NOMO-1 treated with DMSO at 0.1 percent for 48 hours (cell line): ENCODE measurements at regions not wholly inside any gene's neighbourhood (a gene's known extent, or its start where the extent isn't known, plus 50 kb on each side); places are given as distances from the start of the nearest gene placed in this dataset.

Experiments
- DNase-seq: peaks from one replicate; lab custom pipeline; 2025; ENCODE audit not compliant: unreplicated experiment; lab: John Stamatoyannopoulos, UW

DNA sequence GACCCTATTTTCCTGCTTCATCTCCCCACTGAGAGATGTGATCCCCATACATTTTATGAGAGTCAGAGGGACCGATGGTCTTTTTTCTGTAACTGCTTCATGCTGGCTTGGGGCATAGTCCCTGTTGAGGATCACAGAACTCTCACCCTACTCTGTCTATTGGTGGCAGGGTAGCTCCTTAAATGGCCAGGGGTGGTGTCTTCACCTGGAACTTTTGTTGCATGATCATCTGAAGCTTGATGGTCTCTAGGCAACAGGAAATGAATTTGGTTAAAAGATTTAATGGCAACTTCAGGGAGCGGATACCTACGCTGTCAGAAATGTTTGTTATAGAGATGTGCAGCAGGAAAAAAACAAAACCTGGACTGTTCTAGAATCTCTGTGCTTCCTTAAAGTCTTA, 87.0 kb upstream of the GLIS3 start:
- no peak for DNase-seq

DNA sequence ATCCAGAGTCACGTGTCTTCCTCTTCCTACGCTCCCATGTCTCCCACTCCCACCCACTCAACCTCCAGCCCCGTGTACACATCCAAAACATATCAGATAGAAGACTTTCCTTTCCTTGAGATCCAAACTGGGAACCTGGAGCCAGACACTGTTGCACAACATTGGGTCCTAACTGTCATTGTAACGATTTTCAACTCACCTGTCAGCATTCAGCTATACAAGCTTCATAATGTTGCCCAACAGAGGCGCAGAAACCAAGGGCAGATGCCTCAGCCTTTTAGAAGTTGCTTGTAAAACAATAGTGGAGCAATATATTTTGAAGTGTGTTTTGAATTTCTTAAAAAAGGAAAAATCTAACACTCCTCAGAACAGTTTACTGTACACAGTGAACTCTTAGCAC, 84.9 kb upstream of the GLIS3 start:
- DNase-seq: no peak

DNA sequence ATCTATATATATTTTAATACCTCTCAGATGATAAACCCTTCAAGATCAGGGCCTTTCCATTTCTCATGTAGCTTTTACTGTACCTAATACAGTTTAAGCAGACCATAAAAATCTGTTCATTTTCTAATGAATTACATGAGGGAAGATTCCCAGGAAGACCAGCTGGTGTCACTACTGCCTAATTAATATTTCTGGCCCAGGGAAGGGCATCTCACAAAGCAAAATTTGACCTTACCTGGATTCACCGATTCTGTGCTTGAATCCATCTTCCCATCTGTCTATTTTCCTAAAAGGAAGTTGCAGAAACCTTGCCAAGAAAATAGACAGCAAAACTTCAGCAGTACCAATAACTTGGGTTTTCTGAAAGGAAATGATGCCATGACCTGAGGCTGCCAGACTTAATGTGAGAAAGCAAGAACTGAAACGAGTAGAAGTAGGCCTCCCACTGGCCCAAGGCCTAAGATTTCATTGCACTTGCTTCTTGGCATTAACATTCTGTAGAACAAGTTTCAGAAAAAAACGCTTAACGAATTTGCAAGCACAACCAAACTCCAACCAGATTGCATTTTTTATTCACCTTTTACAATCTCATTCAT, 83.0 kb upstream of the GLIS3 start:
- DNase-seq: no peak

DNA sequence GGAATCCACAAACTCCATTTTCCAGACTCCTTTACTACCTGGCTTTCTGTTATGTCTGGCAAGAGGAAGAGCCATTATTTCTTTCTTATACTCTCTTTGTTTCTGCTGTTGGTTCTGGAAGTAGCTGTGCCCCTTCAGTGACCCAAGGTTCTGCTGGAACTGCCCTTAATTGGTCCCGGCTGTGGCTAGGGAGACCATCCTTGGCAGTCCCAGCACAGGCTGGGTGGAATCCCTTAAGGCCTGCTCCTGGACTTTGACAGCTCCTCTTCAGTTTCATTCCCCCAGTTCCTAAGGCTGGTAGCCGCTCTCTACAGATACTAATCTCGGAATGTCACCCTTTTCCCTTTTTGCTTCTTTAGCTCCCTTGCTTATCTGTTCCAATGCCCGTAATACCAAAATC, 81.9 kb upstream of the GLIS3 start:
- DNase-seq: no peak

DNA sequence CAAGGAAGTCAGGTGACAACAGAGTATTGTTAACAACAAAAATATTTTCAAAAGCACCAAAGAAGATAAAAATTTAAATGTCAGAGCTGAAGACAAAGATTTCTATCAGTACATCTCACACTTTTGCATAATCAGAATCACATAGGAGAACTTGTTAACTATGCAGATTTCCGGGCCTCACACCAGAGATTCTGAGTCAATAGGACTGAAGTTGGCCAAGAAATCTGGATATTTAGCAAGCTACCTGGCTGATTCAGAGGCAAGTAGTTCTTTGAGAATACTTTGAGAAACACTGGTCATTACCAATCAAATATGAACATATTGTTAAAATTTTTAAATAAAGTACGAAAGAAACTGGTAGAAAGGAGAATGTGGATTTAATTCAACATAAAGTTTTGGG, 80.5 kb upstream of the GLIS3 start:
- DNase-seq: no peak

DNA sequence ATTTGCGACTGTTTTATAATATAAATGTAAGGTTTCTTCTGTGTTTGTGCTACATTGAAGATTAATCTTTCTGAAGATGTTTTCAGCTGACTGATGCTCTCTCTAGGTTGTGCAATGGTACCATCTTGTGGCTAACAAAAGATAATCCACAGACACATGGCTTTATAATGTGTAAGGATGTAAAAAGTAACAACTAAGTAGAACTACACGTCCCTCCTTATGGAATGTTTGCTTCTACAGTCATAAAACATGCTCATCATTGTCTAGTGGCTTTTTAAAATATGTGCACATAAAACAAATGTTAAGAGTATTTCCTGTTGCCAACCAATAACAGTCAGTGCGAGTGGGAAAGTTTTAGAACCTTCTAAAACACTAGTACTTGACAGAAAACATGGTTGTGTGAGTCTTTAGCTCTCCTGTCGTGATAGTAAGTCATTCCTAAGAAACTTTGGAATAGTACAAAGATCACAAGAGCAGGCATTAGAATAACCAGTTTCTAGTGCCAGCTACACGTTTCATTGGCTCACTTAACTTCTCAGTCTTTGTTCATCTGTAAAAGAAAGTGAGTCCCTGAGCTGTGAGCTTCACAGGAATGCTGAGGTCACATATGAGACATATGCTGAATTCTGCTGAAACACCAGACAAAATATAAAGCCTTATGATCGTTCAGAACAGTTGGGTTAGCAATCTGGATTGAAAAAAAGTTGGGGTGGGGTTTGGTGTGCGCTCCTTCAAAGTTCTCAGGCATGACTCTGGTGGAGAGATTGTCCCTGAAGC, 75.7 kb upstream of the GLIS3 start:
- DNase-seq: no peak

DNA sequence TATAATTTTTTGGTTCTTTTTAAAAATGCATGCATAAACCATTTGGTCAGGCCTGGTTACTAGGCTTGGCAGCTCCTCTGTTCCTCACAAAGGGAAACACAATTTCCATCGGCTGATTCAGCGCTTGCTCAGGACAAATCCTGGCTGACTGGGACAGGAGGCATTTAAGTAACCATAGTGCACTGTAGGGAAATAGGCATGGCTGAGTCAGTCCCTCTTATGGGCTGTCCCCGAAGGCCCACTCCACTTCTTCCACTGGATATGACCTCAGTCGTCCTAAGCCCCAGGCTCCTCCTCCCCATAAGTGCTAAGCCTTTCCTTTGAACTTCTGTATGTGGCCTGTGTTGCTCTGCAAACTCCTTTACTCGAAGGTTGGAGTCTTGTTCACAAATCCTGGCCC, 71.2 kb upstream of the GLIS3 start:
- DNase-seq: no peak

DNA sequence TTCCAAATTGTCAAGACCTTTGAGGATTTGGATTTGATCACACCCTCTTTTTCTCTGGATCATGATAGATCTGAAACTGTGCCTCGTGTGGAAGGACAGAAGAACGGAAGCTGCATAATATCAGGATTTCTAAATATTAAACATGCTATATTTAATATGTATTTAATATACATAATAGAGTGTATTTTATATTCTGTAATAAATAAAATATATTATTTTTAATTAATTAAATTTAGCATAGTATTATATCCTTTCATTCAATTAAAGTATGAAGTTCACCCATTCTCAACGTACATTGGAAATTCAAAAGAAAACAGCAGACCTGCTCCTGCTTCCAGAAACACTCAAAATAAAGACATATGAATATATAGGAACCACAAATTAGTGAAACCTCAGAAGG, 70.6 kb upstream of the GLIS3 start:
- no peak for DNase-seq

DNA sequence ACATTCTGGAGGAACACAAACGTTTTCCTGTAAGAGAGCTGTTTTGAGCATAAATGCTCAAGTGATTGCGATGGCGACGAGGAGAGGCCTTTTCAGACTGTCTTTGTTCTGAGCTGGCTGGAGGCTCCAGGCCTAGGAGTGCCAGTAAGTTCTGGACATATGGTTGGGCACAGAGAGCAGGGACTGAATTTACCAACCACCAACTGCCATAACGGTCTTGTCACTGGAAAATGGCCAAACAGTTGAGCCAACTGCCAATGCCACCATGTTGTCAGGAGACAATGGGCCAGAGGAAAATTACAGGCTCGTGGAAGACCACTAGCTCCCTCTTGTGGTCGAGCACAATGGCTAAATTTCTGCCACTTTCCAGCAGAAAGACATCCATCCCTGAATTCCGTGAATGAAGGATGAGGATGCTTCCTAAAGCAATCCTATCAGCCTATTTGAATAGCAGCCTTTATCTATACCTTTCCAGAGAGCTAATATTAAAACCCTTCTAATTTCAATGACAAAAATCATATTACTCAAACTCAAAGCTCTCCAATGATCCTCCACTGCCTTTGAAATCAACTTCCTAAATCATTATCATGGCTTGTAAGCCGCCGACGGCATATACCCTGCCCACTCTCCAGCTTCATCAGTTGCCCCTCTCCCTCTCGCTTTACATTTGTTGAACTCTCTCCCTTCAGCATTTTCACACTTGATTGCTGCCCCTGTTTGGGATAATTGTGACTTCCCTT, 66.9 kb upstream of the GLIS3 start:
- DNase-seq: no peak

DNA sequence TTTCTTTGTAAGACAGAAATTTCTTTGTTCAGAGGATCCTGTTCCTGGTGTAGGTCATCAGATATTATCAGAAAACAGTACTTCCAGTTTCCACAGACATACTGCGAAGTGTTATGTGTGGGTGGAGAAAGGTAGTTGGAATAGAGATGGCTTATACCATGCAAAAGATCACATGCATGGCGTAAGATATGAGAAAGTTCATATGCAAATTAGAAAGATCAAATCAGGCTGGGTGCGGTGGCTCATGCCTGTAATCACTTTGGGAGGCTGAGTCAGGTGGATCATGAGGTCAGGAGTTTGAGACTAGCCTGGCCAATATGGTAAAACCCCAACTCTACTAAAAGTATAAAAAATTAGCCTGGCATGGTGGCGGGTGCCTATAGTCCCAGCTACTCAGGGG, 65.2 kb upstream of the GLIS3 start:
- DNase-seq: no peak

DNA sequence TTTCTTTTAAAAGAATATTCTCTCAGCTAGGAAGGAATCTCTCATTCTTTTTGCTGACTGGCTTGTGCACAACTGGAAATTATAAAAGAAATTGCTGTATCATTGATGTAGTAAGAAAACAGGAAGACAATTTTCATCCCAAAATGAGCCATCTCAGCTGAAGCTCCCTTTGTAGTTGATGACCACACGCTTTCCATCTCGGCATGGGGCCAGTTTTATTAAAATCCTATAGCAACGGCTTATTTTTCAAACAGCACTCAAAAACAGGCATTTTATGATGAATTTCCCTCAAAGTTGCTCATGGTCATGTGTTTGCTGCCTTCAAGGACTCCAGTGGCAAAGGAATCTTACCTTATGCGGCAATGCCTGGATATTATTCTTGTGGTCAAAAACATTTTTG, 62.4 kb upstream of the GLIS3 start:
- no peak for DNase-seq

DNA sequence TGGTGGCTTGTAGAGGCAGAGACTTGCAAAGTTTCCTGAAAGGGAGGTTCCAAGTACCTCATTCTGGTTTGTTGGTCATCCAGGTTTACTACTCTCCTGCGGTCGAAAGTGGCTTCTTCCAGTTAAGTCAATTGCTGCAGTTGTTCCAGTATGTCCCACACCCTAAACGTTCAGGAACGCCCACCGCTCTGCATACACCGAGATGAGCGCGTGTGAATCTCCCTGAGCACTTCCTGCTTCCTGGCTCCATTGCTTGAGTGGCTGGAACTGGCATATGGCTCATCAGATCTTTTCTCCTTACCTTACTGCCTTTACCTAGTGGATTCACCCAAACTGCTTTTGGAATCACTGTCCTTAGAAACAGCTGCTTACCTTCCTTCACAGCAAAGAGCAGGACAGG, 59.1 kb upstream of the GLIS3 start:
- no peak for DNase-seq

DNA sequence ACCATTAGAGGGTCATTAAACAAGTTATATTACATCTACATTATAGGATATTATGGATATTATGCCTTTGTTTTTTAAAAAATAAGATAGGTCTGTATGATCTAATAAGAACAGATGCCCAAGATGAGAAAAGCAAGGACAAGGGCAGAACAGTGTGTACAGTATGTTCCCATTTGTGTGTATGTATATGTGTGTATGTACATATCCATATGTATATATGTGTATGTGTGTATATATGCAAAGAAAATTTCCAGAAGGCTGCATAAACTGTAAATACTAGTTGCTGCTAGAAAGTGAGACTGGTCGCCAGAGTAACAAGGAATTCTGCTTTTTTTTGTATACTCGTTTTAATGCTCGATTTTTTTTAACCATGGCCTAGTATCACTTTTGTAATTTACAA, 58.1 kb upstream of the GLIS3 start:
- no peak for DNase-seq

DNA sequence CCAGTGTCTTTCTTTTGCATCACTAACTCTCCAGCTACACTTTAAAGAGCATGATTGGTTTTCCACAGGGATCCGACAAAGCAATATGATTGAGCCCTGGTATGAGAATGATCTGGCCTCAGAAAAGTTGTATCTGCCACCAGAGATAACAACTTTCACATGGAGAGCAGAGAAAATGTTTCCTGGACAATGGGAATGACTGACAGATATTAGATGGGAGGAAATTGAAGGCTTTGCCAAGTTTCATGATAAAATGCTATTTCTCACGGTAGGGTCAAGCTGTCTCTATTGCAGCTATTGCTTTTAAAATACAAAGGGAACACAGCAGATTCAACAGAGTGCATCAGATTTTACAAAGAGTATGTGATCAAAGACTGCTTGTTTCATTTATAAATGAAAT, 56.4 kb upstream of the GLIS3 start:
- DNase-seq: no peak

DNA sequence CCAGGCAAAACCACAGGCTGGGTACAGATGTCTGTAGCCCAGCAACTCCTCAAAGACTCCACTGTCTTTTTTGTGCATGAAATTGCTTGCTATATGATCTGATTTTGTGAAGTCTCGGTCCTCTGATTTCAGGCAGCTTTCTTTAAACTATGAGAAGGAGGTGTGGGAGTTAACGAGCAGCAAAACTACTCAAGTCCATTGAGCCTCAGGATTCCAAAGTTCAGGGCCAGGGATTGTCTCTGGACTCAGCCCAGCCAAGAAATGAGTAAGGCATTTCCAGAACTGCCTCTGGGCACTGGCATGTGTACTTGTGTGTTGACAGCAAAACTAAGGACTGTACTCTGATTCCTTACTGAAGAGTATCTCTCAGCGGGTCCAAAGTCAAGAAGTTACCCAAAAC, 53.4 kb upstream of the GLIS3 start:
- DNase-seq: no peak

DNA sequence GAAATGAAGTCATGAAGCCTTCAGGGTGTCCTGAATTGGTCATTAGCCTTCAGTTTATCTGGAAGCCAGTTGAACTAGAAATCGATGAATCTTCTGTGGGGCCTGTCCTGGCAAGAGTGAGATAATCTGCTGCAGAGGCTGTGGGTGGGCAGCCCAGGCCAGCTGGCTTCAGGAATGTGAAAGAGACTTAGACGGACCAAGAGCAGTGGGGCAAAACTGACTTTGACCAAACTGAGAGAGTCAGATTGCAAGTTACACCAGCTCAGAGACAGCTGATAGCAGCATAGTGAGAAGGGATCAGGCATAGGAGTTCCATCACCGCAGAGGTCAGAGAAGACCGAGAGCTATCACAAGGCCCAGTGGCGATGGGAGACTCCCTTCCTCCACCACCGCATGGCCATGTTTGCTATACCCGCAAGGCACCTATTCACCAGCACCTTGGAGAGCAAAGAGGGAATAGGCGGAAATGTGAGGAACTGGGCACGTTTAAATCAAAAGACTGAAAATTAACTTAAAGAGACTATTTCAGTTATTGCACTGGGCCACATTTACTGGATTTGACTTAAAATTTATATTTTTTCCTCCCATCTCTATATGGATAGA, 50.0 kb upstream of the GLIS3 start:
- no peak for DNase-seq
